CD14-positive monocyte (primary cell): ENCODE measurements at regions not wholly inside any gene's neighbourhood (a gene's known extent, or its start where the extent isn't known, plus 50 kb on each side); places are given as distances from the start of the nearest gene placed in this dataset.
A peak's percentile ranks its signal among the peaks of the same experiment; 100 is the strongest.
"Not testable (repeated sequence)": the region's sequence is repeated elsewhere in the genome, so short reads cannot be mapped to it uniquely, and the experiment has no call there.

ENCODE experiments used
- DNase-seq, 3 donors: peaks; one replicate each; pipeline ENCODE4 v3.0.0-alpha.2; 2011 to 2022
- H2AFZ ChIP-seq: 2 replicates; pipeline ENCODE4 v1.6.0; 2012; ENCODE audit warnings: mild to moderate bottlenecking, low read depth, low read length, inconsistent platforms; ENCODE audit not compliant: insufficient read depth, poor library complexity, severe bottlenecking
- H3K27ac ChIP-seq, 2 donors: 1 replicate in 1 of 2; 2 replicates in 1 of 2; pipeline ENCODE4 v1.5.1; 2012 to 2013; ENCODE audit warnings: low read length in 2 of 2, control low read depth in 1 of 2, inconsistent platforms in 1 of 2, low read depth in 1 of 2, mild to moderate bottlenecking in 1 of 2
- H3K27me3 ChIP-seq, 2 donors: one replicate each; pipeline versions ENCODE4 v1.6.0 to v1.6.1; 2011 to 2013; ENCODE audit warnings: low read length in 2 of 2; ENCODE audit not compliant: control insufficient read depth in 2 of 2, insufficient read depth in 2 of 2
- H3K36me3 ChIP-seq, 2 donors: replicated peaks in 1 of 2; 1 replicate in 1 of 2; 2 replicates in 1 of 2; pipeline versions ENCODE4 v1.5.1 to v1.6.1; 2012 to 2013; ENCODE audit warnings: low read length in 2 of 2, control low read depth in 1 of 2, inconsistent platforms in 1 of 2, mild to moderate bottlenecking in 1 of 2; ENCODE audit not compliant: insufficient read depth in 2 of 2, control insufficient read depth in 1 of 2
- H3K4me1 ChIP-seq, 2 donors: 1 replicate in 1 of 2; 2 replicates in 1 of 2; pipeline versions ENCODE4 v1.5.1 to v1.6.1; 2012 to 2013; ENCODE audit warnings: low read length in 2 of 2, control low read depth in 1 of 2, inconsistent platforms in 1 of 2, mild to moderate bottlenecking in 1 of 2, moderate library complexity in 1 of 2; ENCODE audit not compliant: insufficient read depth in 2 of 2, control insufficient read depth in 1 of 2
- H3K4me2 ChIP-seq: replicated peaks from 2 replicates; pipeline ENCODE3; 2012; ENCODE audit warnings: low read length, moderate library complexity, mild to moderate bottlenecking; ENCODE audit not compliant: poor library complexity, severe bottlenecking; ENCODE audit errors: extremely low read depth
- H3K4me3 ChIP-seq, 3 experiments: fragments of 200-600 bp in 1 of 3; sonication (generic) in 1 of 3; replicated peaks in 1 of 3; 1 replicate in 2 of 3; 2 replicates in 1 of 3; pipeline ENCODE4 v1.5.1; 2011 to 2013; ENCODE audit warnings: low read length in 3 of 3, mild to moderate bottlenecking in 3 of 3, control low read depth in 2 of 3, low read depth in 2 of 3, inconsistent platforms in 1 of 3, moderate library complexity in 1 of 3
- H3K79me2 ChIP-seq: 2 replicates; pipeline ENCODE4 v1.6.0; 2012; ENCODE audit warnings: mild to moderate bottlenecking, control low read depth, inconsistent platforms, low read length, moderate library complexity; ENCODE audit not compliant: insufficient read depth
- H3K9ac ChIP-seq: 2 replicates; pipeline ENCODE4 v1.6.0; 2017; ENCODE audit warnings: low read length, mild to moderate bottlenecking; ENCODE audit not compliant: insufficient read depth, poor library complexity, severe bottlenecking
- H3K9me3 ChIP-seq, 2 donors: replicated peaks in 1 of 2; 1 replicate in 1 of 2; 2 replicates in 1 of 2; pipeline versions ENCODE4 v1.5.1 to v1.6.1; 2012 to 2013; ENCODE audit warnings: low read length in 2 of 2, control low read depth in 1 of 2; ENCODE audit not compliant: control insufficient read depth in 1 of 2, insufficient read depth in 1 of 2
- H4K20me1 ChIP-seq: 2 replicates; pipeline ENCODE4 v1.6.0; 2012; ENCODE audit warnings: mild to moderate bottlenecking, low read length, control low read depth, moderate library complexity; ENCODE audit not compliant: insufficient read depth
- H3K27ac Mint-ChIP-seq, 7 donors: one replicate each; pipeline ENCODE4 v1.8.0; 2020; ENCODE audit warnings: mild to moderate bottlenecking in 7 of 7, mixed read lengths in 7 of 7, moderate library complexity in 6 of 7, inconsistent platforms in 2 of 7
- H3K27me3 Mint-ChIP-seq, 3 donors: one replicate each; pipeline ENCODE4 v1.8.0; 2021 to 2022; ENCODE audit warnings: low read depth in 3 of 3, mild to moderate bottlenecking in 3 of 3, mixed read lengths in 3 of 3, moderate library complexity in 3 of 3, inconsistent platforms in 1 of 3
- H3K36me3 Mint-ChIP-seq, 2 donors: one replicate each; pipeline ENCODE4 v1.8.0; 2020; ENCODE audit warnings: mixed read lengths in 2 of 2, inconsistent platforms in 1 of 2, mild to moderate bottlenecking in 1 of 2
- H3K4me1 Mint-ChIP-seq: one replicate; pipeline ENCODE4 v1.8.0; 2020; ENCODE audit warnings: mild to moderate bottlenecking, mixed read lengths
- H3K4me3 Mint-ChIP-seq, 2 donors: one replicate each; pipeline ENCODE4 v1.8.0; 2020; ENCODE audit warnings: mild to moderate bottlenecking in 2 of 2, mixed read lengths in 2 of 2, moderate library complexity in 1 of 2
- H3K9me3 Mint-ChIP-seq, 7 donors: one replicate each; pipeline ENCODE4 v1.8.0; 2020 to 2022; ENCODE audit warnings: mixed read lengths in 7 of 7, mild to moderate bottlenecking in 6 of 7, moderate library complexity in 6 of 7, inconsistent platforms in 2 of 7
- WGBS: methylation state at CpG from one replicate; pipeline ENCODE4 v1.1.5; 2013; ENCODE audit warnings: missing lambda C conversion rate; ENCODE audit not compliant: insufficient coverage; 5-methylcytosine and 5-hydroxymethylcytosine counted together
- intact Hi-C, 2 donors: fragments of 100-400 bp; cut with micrococcal nuclease; formaldehyde crosslinking; loops; one replicate each; pipeline versions ENCODE4 v1.15.0 to v1.15.1; 2023
- TF ChIP-seq, protein P1 (sequence below): fragments of 200-600 bp; IDR thresholded peaks from one replicate; pipeline ENCODE4 v1.8.0; 2022; ENCODE audit warnings: antibody characterized with exemption, mild to moderate bottlenecking

DNA sequence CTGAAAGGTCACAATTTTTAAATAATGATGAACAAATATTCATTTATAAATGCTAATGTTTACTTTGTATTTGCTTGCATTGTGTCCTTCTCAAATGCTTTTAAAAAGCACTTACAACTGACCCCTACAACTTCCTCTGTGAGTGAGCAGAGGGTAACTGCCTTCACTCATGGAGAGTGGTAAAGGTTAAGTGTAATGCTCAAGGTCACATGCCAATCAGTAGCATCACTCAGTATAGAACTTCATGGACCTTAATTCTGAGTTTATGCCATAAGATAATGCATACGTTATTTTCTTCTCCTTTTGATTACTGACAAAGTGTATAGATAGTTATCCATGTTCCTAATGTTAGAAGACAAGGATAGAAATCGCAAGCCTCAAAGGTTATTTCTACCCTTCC lies 91.8 kb upstream of the SERTAD2 start:
- Histone ChIP-seq H3K4me3 (no peak overlapping the region), H3K4me2 (no peak overlapping the region), H3K79me2 (peaks cover 63% of the 10 kb centered on the region), H3K9me3 (no peaks in the 10 kb centered on the region), H3K4me1 (peaks cover 24 to 47% of the 10 kb centered on the region in 2 donors), H3K36me3 (no peaks in the 10 kb centered on the region), H2AFZ (no peak overlapping the region), H3K9ac (no peak overlapping the region), H4K20me1 (no peaks in the 10 kb centered on the region), H3K27ac (no peak overlapping the region), H3K27me3 (no peaks in the 10 kb centered on the region)
- H3K4me1 Mint-ChIP-seq: peaks cover 29% of the 10 kb centered on the region
- H3K27ac Mint-ChIP-seq: peak overlapping the region in 1 of 7 donors; percentile 30
- TF ChIP-seq, protein P1, sequence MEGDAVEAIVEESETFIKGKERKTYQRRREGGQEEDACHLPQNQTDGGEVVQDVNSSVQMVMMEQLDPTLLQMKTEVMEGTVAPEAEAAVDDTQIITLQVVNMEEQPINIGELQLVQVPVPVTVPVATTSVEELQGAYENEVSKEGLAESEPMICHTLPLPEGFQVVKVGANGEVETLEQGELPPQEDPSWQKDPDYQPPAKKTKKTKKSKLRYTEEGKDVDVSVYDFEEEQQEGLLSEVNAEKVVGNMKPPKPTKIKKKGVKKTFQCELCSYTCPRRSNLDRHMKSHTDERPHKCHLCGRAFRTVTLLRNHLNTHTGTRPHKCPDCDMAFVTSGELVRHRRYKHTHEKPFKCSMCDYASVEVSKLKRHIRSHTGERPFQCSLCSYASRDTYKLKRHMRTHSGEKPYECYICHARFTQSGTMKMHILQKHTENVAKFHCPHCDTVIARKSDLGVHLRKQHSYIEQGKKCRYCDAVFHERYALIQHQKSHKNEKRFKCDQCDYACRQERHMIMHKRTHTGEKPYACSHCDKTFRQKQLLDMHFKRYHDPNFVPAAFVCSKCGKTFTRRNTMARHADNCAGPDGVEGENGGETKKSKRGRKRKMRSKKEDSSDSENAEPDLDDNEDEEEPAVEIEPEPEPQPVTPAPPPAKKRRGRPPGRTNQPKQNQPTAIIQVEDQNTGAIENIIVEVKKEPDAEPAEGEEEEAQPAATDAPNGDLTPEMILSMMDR: no peak
- DNase-seq: no peak
- peaks cover 0 to under 1% (median 0%) of the 10 kb centered on the region in 7 donors for H3K9me3 Mint-ChIP-seq
- WGBS: no CpG with 5 or more reads among the region's 2 CpGs
- no peaks in the 10 kb centered on the region for H3K27me3 Mint-ChIP-seq
- intact Hi-C loops: no loop called here
- H3K36me3 Mint-ChIP-seq: peaks cover 2 to 3% of the 10 kb centered on the region in 2 donors
- no peak overlapping the region for H3K4me3 Mint-ChIP-seq

DNA sequence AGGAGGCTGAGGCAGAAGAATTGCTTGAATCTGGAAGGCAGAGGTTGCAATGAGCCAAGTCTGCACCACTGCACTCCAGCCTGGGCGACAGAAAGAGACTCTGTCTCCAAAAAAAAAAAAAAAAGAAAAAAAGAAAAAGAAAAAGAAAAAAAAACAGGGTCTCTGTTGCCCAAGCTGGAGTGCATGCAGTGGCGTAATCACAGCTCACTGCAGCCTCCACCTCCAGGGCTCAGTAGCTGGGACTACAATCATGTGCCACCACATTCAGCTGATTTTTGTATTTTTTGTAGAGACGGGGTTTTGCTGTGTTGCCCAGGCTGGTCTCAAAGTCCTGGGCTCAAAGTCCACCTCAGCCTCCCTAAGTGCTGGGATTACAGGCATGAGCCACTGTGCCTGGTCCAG lies 94.0 kb upstream of the SERTAD2 start:
- H3K4me2 ChIP-seq, H3K27ac ChIP-seq, H3K9me3 Mint-ChIP-seq, H2AFZ ChIP-seq, H3K4me3 ChIP-seq, H3K36me3 ChIP-seq, H3K9ac ChIP-seq, H3K9me3 ChIP-seq, intact Hi-C loops, H4K20me1 ChIP-seq, H3K27me3 Mint-ChIP-seq, H3K4me3 Mint-ChIP-seq, H3K27me3 ChIP-seq, H3K36me3 Mint-ChIP-seq: not testable (repeated sequence)
- peaks cover 30% of the 10 kb centered on the region for H3K4me1 Mint-ChIP-seq
- Histone ChIP-seq H3K4me1 (peaks cover 32 to 41% of the 10 kb centered on the region in 2 donors), H3K79me2 (peaks cover 62% of the 10 kb centered on the region)
- H3K27ac Mint-ChIP-seq: peak overlapping the region in 1 of 7 donors; percentile 60
- peak in 1 of 3 donors; percentile 15 for DNase-seq
- 71% methylated on average over 1 of the region's 3 CpGs for WGBS
